GM21381 (cell line): ENCODE measurements at regions not wholly inside any gene's neighbourhood (a gene's known extent, or its start where the extent isn't known, plus 50 kb on each side); places are given as distances from the start of the nearest gene placed in this dataset.

Source experiments
- ATAC-seq: cut with Tn5 transposase; IDR thresholded peaks from one replicate; pipeline ENCODE4 v1.9.1; 2021; ENCODE audit warnings: mild to moderate bottlenecking, moderate library complexity; ENCODE audit not compliant: unreplicated experiment

GRCh38 chrX:39741904-39742303 lies 355.9 kb downstream of the BCOR start:
- ATAC-seq = no peak

- ATAC-seq = no peak
Measured at GRCh38 chrX:39745818-39746217, 351.9 kb downstream of the BCOR start.

DNA sequence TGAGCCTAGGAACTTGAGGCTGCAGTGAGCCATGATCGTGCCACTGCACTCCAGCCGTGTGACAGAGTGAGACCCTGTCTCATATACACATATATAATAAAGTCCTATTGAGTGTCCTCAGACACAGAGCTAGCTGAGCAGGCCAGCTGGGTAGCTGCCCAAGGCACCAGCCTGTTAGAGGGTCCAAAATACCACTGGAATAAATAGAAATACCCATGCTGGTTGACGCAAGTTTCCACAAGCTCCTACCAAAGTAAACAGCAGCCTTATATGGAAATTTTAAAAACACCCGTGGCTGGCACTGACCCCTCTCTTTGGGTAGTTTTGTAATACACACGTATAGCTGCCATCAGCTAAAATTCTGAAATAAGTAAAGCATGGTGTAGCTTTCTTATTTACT lies 348.6 kb downstream of the BCOR start:
- no peak for ATAC-seq

DNA sequence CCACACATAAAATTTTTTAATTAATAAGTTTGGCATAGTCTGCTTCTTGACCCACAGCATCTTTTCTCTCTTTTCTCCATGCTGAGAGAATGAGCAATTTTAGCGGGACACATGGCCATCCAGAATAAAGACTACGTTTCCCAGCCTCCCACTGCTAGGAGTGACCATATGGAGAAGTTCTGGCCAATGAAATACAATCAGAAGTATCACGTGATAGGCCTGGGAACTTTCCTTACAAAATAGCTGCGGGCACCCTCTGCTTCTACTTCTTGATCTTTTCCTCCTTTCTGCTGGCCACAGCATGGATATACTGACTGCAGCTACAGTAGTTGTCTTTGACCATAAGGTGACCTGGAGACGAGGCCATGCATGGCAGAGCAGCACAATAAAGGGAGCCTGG lies 348.0 kb downstream of the BCOR start:
- ATAC-seq = no peak

DNA sequence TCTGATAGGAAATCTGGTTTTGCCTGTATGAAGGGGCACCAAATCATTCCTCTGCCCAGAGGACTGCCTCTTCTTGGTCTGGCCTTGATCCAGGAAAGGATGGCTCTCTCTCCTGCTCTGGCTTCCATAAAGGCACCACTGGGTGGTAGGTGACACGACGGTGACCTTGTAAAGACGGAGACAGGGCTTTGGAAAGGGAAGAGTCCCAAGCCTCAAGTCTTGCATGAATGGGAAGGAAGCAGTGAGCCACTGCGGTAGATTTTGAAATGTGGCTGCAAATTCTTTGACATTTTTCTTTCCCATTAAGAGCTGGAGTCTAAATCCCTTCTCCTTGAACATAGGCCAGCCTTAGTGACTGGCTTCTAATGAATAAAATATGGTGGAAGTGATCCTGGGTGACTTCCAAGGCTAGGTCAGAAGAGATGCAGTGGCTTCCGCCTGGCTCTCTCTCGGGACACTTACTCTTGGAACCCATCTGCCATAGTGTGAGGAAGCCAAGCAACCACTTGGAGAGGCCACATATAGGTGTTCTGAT lies 347.4 kb downstream of the BCOR start:
- no peak for ATAC-seq

GRCh38 chrX:39750848-39751247 lies 346.9 kb downstream of the BCOR start:
- no peak for ATAC-seq

DNA sequence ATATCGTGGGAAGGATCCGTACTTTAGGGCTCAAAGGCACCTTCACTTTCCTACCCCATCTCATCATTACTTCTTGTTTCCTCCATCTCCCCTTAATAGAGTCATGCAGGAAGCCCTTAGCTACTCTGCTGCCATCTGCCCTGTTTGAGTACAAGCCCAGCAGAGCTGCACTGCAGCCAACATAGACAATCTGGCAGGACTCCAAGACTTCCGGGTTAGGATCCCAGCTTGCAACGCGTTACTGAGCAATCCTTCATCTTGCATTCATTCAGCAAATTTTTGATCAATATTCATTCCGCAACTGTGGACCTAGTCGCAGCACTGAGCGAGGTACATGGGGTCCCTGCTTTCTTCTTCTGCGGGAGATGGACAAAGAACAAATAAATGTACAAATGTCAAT lies 344.9 kb downstream of the BCOR start:
- no peak for ATAC-seq

DNA sequence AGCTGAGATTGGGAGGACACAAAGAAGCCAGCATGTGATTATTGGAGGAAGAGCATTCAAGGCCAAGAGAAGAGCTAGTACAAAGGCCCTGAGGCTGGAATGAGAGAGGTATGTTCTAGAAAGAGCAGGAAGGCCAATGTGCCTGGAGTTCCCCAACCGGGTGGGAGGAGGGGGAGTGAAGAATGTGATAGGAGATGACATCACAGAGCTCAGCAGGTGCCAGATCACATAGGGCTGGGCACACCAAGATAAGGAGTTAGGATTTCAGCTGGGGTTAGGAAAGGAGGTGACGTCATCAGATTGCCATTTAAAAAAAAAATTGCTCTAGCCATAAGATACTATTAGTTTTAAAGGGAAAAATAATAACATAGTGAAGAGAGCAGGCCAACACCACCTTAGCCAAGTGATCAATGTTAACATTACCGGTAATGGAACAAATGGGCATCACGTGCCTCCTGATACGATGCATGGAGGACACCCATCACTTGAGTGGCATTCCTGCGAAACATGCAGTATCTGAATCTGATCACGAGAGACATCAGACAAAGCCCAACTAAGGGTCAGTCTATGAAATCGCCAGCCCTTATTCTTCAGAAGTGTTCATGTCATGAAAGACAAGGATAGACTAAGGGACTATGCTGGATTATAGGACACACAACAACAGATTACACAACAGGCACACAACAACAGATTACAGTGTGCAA lies 344.3 kb downstream of the BCOR start:
- no peak for ATAC-seq

DNA sequence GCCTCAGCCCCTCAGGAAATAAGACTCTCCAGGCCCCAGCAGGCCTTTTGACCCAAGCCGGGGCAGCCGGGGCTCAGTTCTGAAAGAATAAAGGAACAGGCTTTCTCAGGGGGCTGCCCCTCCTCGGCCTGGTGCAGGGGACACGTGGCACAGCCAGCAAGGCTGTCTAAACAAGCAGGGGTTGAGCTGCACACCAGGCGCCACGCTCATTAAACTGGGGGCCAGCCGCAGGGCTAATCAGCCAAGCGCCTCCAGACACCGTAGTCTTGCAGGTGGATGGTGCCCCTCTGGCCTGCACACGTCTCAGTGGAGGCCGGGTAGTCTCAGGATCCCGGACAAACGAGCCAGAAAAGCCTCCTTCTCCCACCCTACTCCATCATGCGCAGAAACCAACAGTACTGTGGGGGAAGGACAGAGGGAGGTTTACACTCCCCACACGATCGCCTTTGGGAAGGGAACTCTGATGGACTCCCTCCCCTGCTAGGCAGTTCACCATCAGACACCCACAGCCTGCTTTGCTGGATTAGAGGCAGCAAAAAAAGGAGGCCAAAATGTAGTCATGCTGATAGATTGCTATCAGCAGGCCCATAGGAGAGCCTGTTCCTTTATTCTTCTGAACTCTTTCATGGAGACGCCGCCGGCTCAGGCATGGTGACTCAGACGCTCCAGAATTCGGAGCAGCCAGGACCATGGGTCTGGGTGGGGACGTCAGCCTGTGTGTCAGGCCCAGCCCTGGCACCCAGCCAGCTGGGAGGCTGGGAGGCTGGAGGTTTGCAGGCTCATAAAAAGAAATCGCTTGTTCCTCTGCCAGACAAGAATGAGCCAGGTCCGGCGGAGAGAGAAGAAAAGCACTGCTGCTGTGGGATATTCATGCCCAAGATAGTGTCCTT lies 342.4 kb downstream of the BCOR start:
- no peak for ATAC-seq

DNA sequence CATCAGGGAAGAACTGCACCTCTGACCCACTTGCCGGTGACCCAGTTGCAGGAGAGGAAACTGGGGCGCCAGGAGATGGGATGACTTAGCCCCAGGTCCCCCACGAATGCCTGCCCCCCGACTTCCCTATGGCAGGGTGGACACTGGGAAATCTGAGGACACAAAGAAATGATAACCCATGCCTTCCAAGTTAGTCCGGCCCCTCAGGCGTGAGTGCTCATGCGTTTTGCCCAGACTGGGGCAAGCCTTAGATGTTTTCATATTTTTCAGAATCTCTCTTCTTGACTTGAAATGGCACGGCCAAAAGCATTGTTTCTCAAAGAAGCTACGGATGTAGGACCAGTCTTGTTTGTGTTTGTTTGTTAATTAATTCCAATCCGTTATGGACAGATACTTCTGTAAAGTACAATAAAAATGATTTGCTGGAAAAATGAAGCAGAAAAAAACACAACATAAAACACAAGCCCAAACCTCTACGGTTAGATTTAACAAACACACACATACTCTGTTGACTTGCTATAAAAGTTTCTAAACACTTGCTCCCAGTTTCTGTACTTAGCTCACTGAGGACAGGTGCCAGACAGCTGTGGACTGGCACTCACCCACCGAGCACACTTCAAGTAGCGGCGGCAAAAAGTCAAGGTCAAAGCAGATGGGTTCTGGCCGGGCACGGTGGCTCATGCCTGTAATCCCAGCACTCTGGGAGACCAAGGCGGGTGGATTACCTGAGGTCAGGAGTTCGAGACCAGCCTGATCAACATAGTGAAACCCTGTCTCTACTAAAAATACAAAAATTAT lies 341.5 kb downstream of the BCOR start:
- ATAC-seq = no peak

- no peak for ATAC-seq
Measured at GRCh38 chrX:39757971-39758370, 339.8 kb downstream of the BCOR start.

- no peak for ATAC-seq
Measured at GRCh38 chrX:39758791-39759525, 338.8 kb downstream of the BCOR start.

DNA sequence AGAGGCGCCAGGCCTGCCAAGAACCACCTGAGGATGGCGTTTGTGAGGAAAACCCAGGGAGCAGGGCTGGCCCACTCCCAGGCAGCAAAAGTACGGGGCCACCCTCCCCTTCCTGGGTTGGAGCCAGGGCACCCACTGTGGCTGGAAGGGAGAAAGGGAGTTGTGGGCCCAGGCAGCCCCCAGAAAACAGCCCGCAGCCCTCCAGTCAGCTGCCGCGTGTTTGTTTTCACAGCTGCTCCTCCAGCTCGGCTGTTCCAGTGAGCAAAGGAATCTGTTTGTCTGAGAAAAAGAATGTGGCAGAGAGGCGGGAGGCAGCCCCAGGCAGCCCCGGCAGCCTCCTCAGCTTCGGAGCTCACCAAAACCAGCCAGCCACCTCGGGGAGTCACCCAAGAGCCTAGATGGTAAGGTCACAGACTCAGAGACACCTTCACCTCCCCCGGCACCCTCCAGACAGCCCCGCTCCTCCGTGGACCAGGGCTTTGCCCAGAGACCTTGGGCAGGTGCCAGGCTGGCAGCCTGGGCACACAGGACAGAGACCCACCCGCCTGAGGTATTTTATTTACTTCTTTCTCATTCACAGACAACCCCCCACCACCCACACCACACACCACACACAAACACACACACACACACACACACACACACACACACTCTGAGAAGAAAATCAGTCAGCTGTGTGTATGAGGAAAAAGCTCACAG lies 338.1 kb downstream of the BCOR start:
- ATAC-seq = no peak

DNA sequence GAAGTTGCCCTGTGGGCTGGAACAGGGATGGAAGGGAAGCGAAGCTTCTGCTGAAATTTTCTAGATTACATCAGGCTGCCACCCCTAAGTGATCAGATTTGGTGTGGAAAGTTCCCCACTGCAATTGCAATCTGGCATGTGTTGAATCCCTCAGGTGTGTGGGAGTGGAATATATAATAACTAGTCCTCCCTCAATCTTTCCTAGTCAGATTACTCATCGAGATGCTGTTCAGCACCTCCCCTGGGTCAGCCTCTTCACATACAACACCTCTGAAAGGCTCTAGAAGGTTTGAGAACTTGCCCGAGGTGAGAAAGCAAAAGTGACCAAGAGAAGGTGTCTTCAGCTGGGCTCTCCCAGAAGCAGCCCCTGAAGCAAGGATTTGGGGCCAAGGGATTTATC lies 336.8 kb downstream of the BCOR start:
- no peak for ATAC-seq

DNA sequence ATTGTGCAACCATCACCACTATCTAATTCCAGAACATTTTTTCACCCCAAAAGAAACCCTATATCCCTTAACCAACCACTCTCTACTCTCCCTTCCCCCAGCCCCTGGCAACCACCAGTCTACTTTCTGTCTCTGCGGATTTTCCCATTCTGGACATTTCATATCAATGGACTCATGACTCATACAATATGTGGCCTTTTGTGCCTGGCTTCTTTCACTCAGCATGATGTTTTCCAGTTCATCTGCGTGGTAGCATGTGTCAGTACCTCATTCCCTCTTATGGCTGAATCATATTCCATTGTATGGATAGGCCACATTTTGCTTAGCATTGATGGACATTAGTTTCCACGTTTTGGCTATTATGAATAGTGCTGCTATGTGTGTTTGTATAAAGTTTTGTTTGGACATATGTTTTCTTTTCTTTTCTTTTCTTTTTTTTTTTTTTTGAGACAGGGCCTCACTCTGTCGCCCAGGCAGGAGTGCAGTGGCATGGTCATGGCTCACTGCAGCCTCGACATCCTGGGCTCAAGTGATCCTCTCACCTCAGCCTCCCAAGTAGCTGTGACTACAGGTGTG lies 335.4 kb downstream of the BCOR start:
- ATAC-seq = no peak

DNA sequence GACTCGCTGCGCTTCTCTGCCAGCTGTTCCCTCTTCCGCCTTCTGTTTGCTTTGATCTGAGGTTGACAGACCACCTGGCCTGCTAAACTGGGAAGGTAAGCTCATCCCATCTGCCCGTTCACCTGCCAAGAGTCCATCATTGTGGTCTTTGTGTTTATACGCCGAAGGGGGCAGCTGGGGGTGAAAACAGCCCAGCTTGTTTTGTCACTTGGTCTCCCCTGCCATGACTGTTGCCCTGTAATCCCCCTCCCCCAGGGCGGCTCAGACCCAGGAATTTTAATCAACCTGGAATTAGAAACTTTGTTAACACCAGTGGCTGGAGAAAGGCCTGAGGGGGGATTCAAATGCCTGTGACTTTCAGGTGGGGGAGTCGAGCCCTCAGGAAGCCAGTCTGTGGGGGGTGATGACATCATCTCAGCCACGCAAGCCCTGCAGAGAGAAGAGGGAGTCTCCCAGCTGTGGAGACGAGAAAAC lies 333.3 kb downstream of the BCOR start:
- ATAC-seq = no peak

GRCh38 chrX:39765327-39765726 lies 332.4 kb downstream of the BCOR start:
- no peak for ATAC-seq

DNA sequence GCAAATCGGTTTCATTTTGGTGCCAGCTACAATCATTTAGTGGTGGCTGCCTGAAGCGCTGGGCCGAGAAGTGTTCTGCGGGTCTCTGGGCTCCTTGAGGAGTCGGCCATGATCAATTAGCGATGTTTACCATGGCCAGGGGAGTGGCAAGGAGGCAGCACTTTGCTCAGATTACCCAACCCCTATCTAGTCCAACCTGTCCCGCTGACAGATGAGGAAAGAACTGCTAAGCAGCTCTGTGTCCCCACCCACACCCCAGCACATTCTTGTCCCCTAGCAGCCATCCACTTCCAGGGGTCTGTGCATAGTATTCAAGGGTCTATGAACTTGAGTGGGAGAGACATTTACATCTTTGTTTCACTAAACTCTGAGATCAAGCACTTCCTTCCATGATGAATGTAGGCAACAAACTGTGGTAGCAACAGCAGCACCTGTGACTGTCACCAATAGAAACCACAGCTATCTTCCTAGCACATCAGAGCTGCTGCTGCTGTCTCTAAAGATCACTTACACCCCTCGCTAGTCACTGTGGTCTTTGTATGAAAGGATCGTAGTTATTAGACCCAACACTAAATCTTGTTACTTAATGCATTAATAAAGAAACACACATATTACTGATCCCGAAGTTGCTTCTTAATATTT lies 331.6 kb downstream of the BCOR start:
- ATAC-seq = no peak

- ATAC-seq = no peak
Measured at GRCh38 chrX:39766855-39767254, 330.9 kb downstream of the BCOR start.
